ENCODE measurements at regions not wholly inside any gene's neighbourhood (a gene's known extent, or its start where the extent isn't known, plus 50 kb on each side); places are given as distances from the start of the nearest gene placed in this dataset.

DNA sequence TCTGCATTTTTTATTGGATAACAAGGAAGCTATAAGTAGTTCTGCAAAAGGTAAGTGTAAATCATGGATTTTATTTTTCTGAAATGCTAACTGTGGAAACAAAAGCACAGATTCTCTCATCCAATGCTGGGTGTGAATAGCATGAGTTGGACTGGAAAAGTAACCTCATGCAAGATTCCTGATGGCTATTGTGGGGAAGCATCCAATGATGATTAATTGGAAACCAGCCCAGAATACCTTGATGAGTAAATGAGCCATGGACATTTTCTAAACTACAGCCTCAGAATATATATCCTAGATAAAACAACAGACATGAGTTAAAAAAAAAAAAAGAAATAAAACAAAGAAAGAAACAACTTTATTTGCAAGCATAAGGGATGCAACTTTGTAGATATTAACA, 934.6 kb downstream of the CCSER2 start:
- TF ChIP-seq, protein P1, sequence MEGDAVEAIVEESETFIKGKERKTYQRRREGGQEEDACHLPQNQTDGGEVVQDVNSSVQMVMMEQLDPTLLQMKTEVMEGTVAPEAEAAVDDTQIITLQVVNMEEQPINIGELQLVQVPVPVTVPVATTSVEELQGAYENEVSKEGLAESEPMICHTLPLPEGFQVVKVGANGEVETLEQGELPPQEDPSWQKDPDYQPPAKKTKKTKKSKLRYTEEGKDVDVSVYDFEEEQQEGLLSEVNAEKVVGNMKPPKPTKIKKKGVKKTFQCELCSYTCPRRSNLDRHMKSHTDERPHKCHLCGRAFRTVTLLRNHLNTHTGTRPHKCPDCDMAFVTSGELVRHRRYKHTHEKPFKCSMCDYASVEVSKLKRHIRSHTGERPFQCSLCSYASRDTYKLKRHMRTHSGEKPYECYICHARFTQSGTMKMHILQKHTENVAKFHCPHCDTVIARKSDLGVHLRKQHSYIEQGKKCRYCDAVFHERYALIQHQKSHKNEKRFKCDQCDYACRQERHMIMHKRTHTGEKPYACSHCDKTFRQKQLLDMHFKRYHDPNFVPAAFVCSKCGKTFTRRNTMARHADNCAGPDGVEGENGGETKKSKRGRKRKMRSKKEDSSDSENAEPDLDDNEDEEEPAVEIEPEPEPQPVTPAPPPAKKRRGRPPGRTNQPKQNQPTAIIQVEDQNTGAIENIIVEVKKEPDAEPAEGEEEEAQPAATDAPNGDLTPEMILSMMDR (conservative IDR thresholded peaks at IDR 0.05; ENCODE audit: low read depth), result no peak
- no peak overlapping the region for H3K27ac ChIP-seq
- POLR2A ChIA-PET (ENCODE audit: low non-redundant PET), result no interaction called here
- no peak for DNase-seq (ENCODE audit: low spot score)
- CTCF ChIA-PET, result no interaction called here

DNA sequence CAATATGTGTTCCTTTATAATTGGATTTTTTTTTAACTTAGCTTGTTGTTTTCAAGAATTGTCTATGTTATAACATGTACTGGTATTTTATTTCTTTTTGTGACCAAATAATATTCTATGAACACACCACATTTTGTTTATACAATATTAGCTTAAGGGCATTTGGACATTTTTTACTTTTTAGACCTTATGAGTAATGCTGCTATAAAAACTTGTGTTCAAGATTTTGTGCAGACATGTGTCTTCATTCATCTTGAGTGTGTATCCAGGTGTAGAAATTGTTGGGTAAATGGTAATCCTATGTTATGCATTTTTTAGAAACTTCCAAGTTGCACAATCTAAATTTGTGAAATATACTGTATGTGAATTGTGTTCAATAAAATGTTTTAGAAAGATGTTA, 936.7 kb downstream of the CCSER2 start:
- POLR2A ChIA-PET (ENCODE audit: low non-redundant PET), result no interaction called here
- DNase-seq (ENCODE audit: low spot score), result no peak
- CTCF ChIA-PET, result no interaction called here
- TF ChIP-seq, protein P1 (conservative IDR thresholded peaks at IDR 0.05; ENCODE audit: low read depth), result no peak
- H3K27ac ChIP-seq, result no peak overlapping the region

GRCh38 chr10:85266808-85267207, 938.4 kb downstream of the CCSER2 start:
- ChIA-PET CTCF (interaction anchor here (0.7 kb wide), 1 partner anchor 277 kb away, joined by 3 read pairs; no protein-coding TSS in a partner anchor), POLR2A (ENCODE audit: low non-redundant PET) (no interaction called here)
- H3K27ac ChIP-seq, result no peak overlapping the region
- TF ChIP-seq, protein P1 (conservative IDR thresholded peaks at IDR 0.05; ENCODE audit: low read depth), result no peak
- DNase-seq (ENCODE audit: low spot score), result no peak

GRCh38 chr10:85280014-85280413, 951.6 kb downstream of the CCSER2 start:
- DNase-seq (ENCODE audit: low spot score), result no peak
- POLR2A ChIA-PET (ENCODE audit: low non-redundant PET), result no interaction called here

DNA sequence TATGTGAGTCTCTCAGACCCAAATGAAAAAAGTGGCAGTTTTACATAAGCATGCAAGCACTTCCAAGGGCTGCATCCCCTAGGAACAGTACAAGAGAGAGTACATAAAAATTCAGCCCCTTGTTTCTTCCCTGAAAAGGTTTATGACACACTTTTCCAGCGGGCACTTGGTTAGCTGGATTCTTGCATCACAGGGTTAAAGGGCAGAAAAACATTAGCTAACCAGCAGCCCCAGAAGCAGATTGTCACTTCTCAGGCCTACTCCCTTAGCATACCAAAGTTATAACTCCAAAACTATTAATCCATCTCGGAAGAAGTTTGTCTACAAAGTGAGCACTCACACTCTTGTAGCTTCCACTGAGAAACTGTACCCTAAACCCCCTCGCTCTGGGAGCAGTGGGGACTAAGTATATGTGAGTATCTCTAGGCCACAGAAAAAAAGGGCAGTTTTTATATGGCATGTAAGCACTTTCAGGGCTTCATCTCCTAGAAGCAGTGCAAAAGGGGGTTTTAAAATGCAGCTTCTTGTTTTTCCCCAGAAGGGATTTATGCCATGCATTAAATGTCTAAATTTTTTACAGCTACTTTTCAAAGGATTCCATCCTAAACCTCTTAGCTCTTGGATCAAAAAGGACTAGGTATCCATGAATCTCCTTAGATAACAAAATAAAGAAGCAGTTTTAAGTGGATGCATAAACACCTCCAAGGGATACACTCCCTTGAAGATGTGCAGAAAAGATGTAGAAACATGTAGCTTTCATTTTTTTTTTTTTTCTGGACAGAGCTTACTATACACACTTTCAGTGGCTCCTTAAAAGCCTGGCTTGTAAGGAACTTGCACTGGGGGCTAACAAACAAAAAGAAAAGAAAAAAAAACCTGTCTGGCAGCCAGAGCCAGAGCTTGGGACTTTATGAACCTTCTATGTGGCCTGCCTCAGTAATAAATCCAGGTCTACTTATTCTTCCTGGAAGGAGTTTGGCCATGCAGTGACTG, 956.7 kb downstream of the CCSER2 start:
- H3K27ac ChIP-seq, result no peak overlapping the region
- ChIA-PET POLR2A (ENCODE audit: low non-redundant PET) (no interaction called here), CTCF (interaction anchor here (0.7 kb wide), 1 partner anchor 651 kb away, joined by 4 read pairs; no protein-coding TSS in a partner anchor)
- no peak for DNase-seq (ENCODE audit: low spot score)
- TF ChIP-seq, protein P1 (conservative IDR thresholded peaks at IDR 0.05; ENCODE audit: low read depth), result no peak

More at GRCh38 chr10:85280014-85280413, 951.6 kb downstream of the CCSER2 start:
- TF ChIP-seq, protein P1 (conservative IDR thresholded peaks at IDR 0.05; ENCODE audit: low read depth), result no peak
- H3K27ac ChIP-seq, result no peak overlapping the region
- CTCF ChIA-PET, result no interaction called here

GRCh38 chr10:85293483-85293882, 965.1 kb downstream of the CCSER2 start:
- TF ChIP-seq, protein P1 (conservative IDR thresholded peaks at IDR 0.05; ENCODE audit: low read depth), result no peak
- no peak for DNase-seq (ENCODE audit: low spot score)
- POLR2A ChIA-PET (ENCODE audit: low non-redundant PET), result no interaction called here
- no peak overlapping the region for H3K27ac ChIP-seq
- CTCF ChIA-PET, result no interaction called here
